Activated CD4-positive, alpha-beta memory T cell treated with anti-CD3 and anti-CD28 coated beads for 36 hours (primary cell): ENCODE measurements at regions not wholly inside any gene's neighbourhood (a gene's known extent, or its start where the extent isn't known, plus 50 kb on each side); places are given as distances from the start of the nearest gene placed in this dataset.

Experiments used
- CTCF ChIA-PET: fragments of 350-600 bp; sonication (Branson Sonifier 250); formaldehyde crosslinking; loops from one replicate; lab custom pipeline; 2021; ENCODE audit warnings: antibody characterized with exemption, inconsistent platforms; lab: Charles Lee
- POLR2A ChIA-PET: fragments of 350-600 bp; sonication (Branson Sonifier 250); formaldehyde crosslinking; loops from one replicate; lab custom pipeline; 2021; ENCODE audit warnings: antibody characterized with exemption; lab: Charles Lee
- DNase-seq: peaks from one replicate; pipeline ENCODE4 v3.0.0-alpha.2; 2020
- H3K27ac Mint-ChIP-seq: one replicate; pipeline ENCODE4 v1.8.0; 2021; ENCODE audit warnings: mixed read lengths
- H3K27me3 Mint-ChIP-seq: one replicate; pipeline ENCODE4 v1.8.0; 2021; ENCODE audit warnings: mixed read lengths
- H3K36me3 Mint-ChIP-seq: one replicate; pipeline ENCODE4 v1.8.0; 2021; ENCODE audit warnings: mixed read lengths
- H3K4me1 Mint-ChIP-seq: one replicate; pipeline ENCODE4 v1.8.0; 2021; ENCODE audit warnings: low read depth, mixed read lengths
- H3K4me3 Mint-ChIP-seq: one replicate; pipeline ENCODE4 v1.8.0; 2021; ENCODE audit warnings: mild to moderate bottlenecking, mixed read lengths
- H3K9me3 Mint-ChIP-seq: one replicate; pipeline ENCODE4 v1.8.0; 2021; ENCODE audit warnings: mixed read lengths
- intact Hi-C: fragments of 100-400 bp; cut with micrococcal nuclease; formaldehyde crosslinking; loops from one replicate; pipeline ENCODE4 v1.15.1; 2023

DNA sequence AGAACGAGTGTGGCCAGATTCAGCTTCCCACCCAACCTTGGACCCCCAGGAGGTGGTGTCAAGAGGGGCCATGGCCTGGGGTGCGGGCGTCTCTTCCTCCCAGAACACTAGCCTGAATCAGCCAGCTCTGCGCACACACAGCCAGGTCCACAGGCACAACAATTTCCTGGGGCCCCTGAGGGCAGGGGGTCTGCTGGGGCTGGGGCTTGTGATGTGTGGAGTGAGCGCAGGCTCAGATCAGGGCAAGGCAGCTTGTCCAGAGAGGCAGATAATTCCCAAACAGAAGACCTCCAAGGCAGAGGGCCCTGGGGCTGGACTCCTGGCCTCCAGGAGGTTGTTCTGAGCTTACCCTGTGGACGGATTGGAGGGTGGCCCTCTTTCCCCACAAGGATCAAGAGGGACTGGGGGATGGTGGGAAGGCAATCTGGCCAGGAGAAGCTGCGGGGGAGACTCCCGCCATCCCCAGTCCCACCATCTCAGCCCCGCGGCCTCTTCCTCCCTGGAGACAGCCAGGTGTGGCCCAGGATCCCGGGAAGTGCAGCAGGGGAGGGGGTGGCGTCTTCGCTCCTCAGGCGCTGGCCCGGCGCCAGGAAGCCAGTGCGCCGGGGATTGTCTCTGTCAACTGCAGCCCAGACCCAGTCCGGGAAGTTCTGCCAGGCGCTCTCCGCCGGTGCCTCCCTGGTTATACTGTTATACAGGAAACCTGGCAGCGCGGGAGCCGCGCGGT lies 52.0 kb upstream of the AMZ2 start:
- Mint-ChIP-seq H3K9me3 (no peaks in the 10 kb centered on the region), H3K27me3 (peaks cover 13% of the 10 kb centered on the region), H3K4me1 (peaks cover 37% of the 10 kb centered on the region), H3K36me3 (no peaks in the 10 kb centered on the region), H3K4me3 (peak overlapping the region; percentile 69), H3K27ac (no peak overlapping the region)
- DNase-seq: no peak
- CTCF ChIA-PET: interaction anchor here (1.0 to 3.9 kb wide), 5 partner anchors 8 to 23 kb away, joined by 3 to 17 read pairs (median 3); no protein-coding TSS in a partner anchor
- POLR2A ChIA-PET: interaction anchor here (2.6 to 6.6 kb wide), 3 partner anchors 9 to 53 kb away, joined by 10 to 58 read pairs (median 12); partner anchors contain the start of gene AMZ2
- intact Hi-C loops: loop anchor here (1.0 to 5.0 kb wide), 2 partner anchors 14 to 159 kb away; partner anchors contain the start of gene KPNA2

DNA sequence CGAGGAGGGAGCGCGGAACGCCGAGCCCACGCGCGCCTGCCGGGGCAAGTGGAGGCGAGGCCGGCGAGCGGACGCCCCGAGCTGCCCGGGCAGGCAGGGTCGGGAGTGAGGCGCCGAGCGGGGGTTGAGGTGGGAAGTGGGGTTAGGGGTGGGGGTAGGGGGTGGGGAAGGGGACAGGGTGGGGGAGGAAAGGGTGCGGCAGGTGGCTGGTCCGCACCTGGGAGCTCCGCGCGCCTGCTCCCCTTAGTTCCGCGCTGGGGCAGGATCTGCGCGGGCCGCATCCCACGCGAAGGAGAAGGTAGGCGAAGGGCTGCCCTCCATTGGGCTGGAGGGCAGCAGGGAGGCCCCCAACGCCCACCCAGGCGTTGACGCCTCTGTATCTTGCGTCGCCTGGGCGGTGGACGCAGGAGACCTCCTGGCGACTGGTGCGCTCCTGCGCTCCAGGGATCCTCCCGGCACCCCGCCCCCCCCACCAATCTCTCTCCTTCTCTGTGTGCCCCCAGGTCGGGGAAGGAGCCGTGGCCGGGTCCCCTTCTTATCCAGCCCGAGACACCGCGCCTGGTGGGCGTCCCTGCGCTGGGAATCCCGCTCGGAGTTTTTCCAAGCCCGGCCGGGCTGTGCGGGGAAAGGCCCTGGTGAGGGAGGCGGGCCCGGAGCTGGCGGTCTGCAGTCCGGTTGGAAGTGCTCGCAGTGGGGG lies 51.3 kb upstream of the AMZ2 start:
- ChIA-PET CTCF (interaction anchor here (1.0 to 3.9 kb wide), 4 partner anchors 9 to 24 kb away, joined by 3 to 17 read pairs (median 5); no protein-coding TSS in a partner anchor), POLR2A (interaction anchor here (2.6 to 6.6 kb wide), 3 partner anchors 9 to 52 kb away, joined by 10 to 58 read pairs (median 12); partner anchors contain the start of gene AMZ2)
- Mint-ChIP-seq H3K4me1 (peaks cover 38% of the 10 kb centered on the region), H3K27ac (no peak overlapping the region), H3K4me3 (peak overlapping the region; percentile 70), H3K9me3 (no peaks in the 10 kb centered on the region), H3K27me3 (peaks cover 13% of the 10 kb centered on the region), H3K36me3 (no peaks in the 10 kb centered on the region)
- no peak for DNase-seq
- intact Hi-C loops: loop anchor here (1.0 to 5.0 kb wide), 2 partner anchors 14 to 159 kb away; partner anchors contain the start of gene KPNA2

DNA sequence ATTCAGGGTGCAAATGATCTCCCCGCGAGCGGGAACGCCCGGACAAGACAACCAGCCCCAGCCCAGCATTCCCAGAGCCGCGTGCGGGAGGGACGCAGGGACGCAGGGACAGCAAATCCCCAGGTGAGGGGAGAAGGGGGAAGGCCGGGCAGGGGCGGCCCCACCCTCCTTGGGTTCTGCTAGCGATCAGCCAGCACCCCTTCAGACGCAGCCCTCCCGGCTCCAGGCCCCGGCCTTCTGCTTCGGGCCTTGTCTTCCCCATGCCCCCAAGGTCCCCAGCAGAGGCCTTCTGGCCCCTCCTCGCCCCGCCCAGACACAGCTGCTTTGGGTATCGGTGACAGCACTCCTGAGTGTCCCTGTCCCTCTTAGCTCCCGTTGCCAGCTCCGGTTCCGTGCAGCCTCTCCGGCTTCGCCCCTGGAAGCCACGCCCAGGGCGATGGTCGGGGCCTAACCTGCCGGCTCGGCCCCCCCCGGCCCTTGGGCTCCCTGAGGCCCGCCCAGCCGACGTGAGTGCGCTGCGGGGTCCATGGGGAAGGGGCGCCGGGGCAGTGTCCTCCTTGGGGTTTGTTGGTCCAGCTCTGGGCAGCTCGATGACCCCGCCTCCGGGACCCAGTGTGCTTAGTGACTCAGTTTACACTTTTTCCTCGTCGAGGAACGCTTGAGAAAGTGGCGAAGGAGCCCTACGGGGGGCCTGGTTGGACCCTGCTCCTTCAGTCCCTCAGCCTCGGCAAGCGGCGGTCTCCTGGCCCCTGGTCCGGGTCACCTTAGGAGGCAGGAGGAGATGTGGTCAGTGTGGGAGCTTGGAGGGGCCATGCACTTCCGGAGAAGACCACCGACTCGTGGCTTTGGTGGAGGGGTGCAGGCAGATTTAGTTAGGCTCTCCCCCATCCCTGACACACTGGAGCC lies 50.5 kb upstream of the AMZ2 start:
- peak; percentile 66 for DNase-seq
- POLR2A ChIA-PET: interaction anchor here (2.6 to 6.6 kb wide), 3 partner anchors 8 to 51 kb away, joined by 10 to 58 read pairs (median 12); partner anchors contain the start of gene AMZ2
- Mint-ChIP-seq H3K9me3 (no peaks in the 10 kb centered on the region), H3K27ac (no peak overlapping the region), H3K36me3 (no peaks in the 10 kb centered on the region), H3K27me3 (peaks cover 13% of the 10 kb centered on the region), H3K4me1 (peaks cover 33% of the 10 kb centered on the region), H3K4me3 (peak overlapping the region; percentile 70)
- intact Hi-C loops: loop anchor here (5.0 kb wide), 1 partner anchor 160 kb away; the partner anchor contains the start of gene KPNA2
- CTCF ChIA-PET: interaction anchor here (0.5 to 3.9 kb wide), 6 partner anchors 8 to 24 kb away, joined by 3 to 17 read pairs (median 3); no protein-coding TSS in a partner anchor

DNA sequence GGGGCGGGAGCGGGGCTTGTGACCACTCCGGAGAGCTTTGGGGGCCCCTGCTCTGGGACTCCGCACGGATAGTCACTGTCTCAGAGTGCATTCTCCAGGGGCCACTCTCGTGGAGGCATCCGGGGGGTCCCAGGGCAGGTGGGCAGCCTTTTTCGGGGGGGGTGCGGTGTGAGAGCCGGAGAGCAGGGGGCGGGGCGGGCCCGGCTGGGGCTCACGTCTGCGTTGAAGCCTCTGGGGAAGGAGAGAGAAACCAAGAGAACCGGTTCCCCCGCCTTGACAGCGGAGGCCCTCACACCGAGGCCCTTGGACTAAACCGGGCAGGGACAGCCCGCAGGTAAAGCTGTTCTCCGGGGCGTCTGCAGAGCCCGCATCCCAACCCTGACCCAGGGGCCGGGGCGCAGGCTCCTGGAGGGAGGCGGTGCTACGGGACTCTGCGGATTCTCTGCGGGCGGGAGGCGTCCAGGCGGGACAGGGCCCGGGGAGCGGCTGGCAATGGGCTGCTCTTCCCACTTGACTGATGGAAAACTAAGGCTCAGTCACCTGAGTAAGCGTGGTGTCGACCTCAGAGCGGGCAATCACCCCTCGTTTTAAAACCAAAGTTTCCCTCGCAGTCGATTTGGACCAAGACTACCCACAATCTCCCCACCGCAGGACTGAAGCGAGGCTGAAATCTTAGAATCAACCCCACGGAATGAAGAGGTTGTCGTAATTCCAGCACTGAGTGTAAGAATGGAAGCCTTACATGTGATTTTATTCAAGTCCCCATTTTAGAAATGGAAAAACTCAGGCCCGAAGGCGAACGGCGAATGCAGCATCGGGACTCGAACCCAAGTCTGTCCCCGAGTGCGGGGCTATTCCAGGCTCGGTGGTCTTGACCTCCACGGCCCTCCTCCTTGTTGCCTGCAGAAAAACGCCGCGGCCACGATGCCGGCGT lies 49.6 kb upstream of the AMZ2 start:
- CTCF ChIA-PET: interaction anchor here (0.5 to 3.9 kb wide), 7 partner anchors 13 to 263 kb away, joined by 3 to 55 read pairs (median 11); no protein-coding TSS in a partner anchor
- H3K4me1 Mint-ChIP-seq: peaks cover 36% of the 10 kb centered on the region

More for the DNA sequence above, 49.6 kb upstream of the AMZ2 start:
- Mint-ChIP-seq H3K27ac (no peak overlapping the region), H3K36me3 (no peaks in the 10 kb centered on the region), H3K27me3 (peaks cover 13% of the 10 kb centered on the region), H3K9me3 (no peaks in the 10 kb centered on the region), H3K4me3 (peak overlapping the region; percentile 70)
- POLR2A ChIA-PET: interaction anchor here (0.6 to 6.6 kb wide), 3 partner anchors 15 to 50 kb away, joined by 5 to 58 read pairs (median 12); partner anchors contain the start of gene AMZ2
- intact Hi-C loops: loop anchor here (5.0 kb wide), 1 partner anchor 161 kb away; the partner anchor contains the start of gene KPNA2
- peak; percentile 40 for DNase-seq
